ENCODE measurements at regions not wholly inside any gene's neighbourhood (a gene's known extent, or its start where the extent isn't known, plus 50 kb on each side); places are given as distances from the start of the nearest gene placed in this dataset.

GRCh38 chr1:212539737-212540430 lies 68.7 kb upstream of the ATF3 start:
- H3K27me3 ChIP-seq, result no peaks in the 10 kb centered on the region
- no peak overlapping the region for H3K27ac ChIP-seq
- in situ Hi-C loops (cut with MboI; ENCODE audit: low pct_ligation_motif_present in 1 of 4, low pct_unique_long_range_greater_than_20kb in 1 of 4, low sequenced_read_pairs in 3 of 4) (no loop called here), intact Hi-C loops (cut with DNase I; ENCODE audit: low total_unique reads) (no loop called here)
- peaks cover 5 to 10% of the 10 kb centered on the region in 2 donors for H3K9me3 ChIP-seq
- no peak overlapping the region for H3K4me3 ChIP-seq
- no peak for DNase-seq
- no peaks in the 10 kb centered on the region for H3K4me1 ChIP-seq
- 74 to 86% methylated on average over 3 to 6 of the region's 6 CpGs for WGBS, 2 donors (ENCODE audit: low coverage in 1 of 2)
- no peaks in the 10 kb centered on the region for H3K36me3 ChIP-seq
- TF ChIP-seq CTCF (IDR thresholded peaks at IDR 0.05) (no peak), POLR2A (IDR thresholded peaks at IDR 0.05) (no peak), EP300 (IDR thresholded peaks at IDR 0.05; ENCODE audit: low read depth) (no peak), POLR2AphosphoS5 (IDR thresholded peaks at IDR 0.05) (no peak)

- TF ChIP-seq POLR2A (IDR thresholded peaks at IDR 0.05) (no peak), CTCF (IDR thresholded peaks at IDR 0.05) (no peak), POLR2AphosphoS5 (IDR thresholded peaks at IDR 0.05) (no peak)
- WGBS, 2 donors (ENCODE audit: low coverage in 1 of 2), result 68 to 79% methylated on average over 5 of the region's 5 CpGs
- no peak for DNase-seq
- Histone ChIP-seq H3K27me3 (peaks cover 5% of the 10 kb centered on the region), H3K4me3 (no peak overlapping the region), H3K4me1 (no peaks in the 10 kb centered on the region), H3K36me3 (no peaks in the 10 kb centered on the region), H3K27ac (peak overlapping the region in 1 of 4 donors; percentile 24), H3K9me3 (peaks cover 0 to 3% of the 10 kb centered on the region in 2 donors)
- intact Hi-C loops (cut with DNase I; ENCODE audit: low total_unique reads) (no loop called here), in situ Hi-C loops (cut with MboI; ENCODE audit: low pct_ligation_motif_present in 1 of 4, low pct_unique_long_range_greater_than_20kb in 1 of 4, low sequenced_read_pairs in 3 of 4) (no loop called here)
Observed at GRCh38 chr1:212542761-212543187, 65.8 kb upstream of the ATF3 start.

GRCh38 chr1:212544110-212544509 lies 64.5 kb upstream of the ATF3 start:
- in situ Hi-C loops (cut with MboI; ENCODE audit: low pct_ligation_motif_present in 1 of 4, low pct_unique_long_range_greater_than_20kb in 1 of 4, low sequenced_read_pairs in 3 of 4), result no loop called here
- peaks cover 5% of the 10 kb centered on the region for H3K27me3 ChIP-seq
- no peak overlapping the region for H3K27ac ChIP-seq
- H3K9me3 ChIP-seq, result no peaks in the 10 kb centered on the region
- no peaks in the 10 kb centered on the region for H3K36me3 ChIP-seq
- H3K4me1 ChIP-seq, result no peaks in the 10 kb centered on the region
- 64 to 75% methylated on average over 1 of the region's 1 CpG for WGBS, 2 donors (ENCODE audit: low coverage in 1 of 2)
- no peak for DNase-seq
- H3K4me3 ChIP-seq, result no peak overlapping the region
- intact Hi-C loops (cut with DNase I; ENCODE audit: low total_unique reads), result no loop called here
- TF ChIP-seq POLR2AphosphoS5 (IDR thresholded peaks at IDR 0.05) (no peak), EP300 (IDR thresholded peaks at IDR 0.05; ENCODE audit: low read depth) (no peak), POLR2A (IDR thresholded peaks at IDR 0.05) (no peak), CTCF (IDR thresholded peaks at IDR 0.05) (no peak)

- no peak for TF ChIP-seq CTCF (IDR thresholded peaks at IDR 0.05)
- peak in 2 of 3 donors; percentile 36 to 42 for TF ChIP-seq POLR2AphosphoS5 (IDR thresholded peaks at IDR 0.05)
- TF ChIP-seq EP300 (IDR thresholded peaks at IDR 0.05; ENCODE audit: low read depth), result no peak
- no peak overlapping the region for H3K4me3 ChIP-seq
- in situ Hi-C loops (cut with MboI; ENCODE audit: low pct_ligation_motif_present in 1 of 4, low pct_unique_long_range_greater_than_20kb in 1 of 4, low sequenced_read_pairs in 3 of 4), result no loop called here
- intact Hi-C loops (cut with DNase I; ENCODE audit: low total_unique reads), result no loop called here
- peak overlapping the region; percentile 42 to 63 (median 50) for H3K27ac ChIP-seq
- no peak for DNase-seq
- H3K27me3 ChIP-seq, result peaks cover 5% of the 10 kb centered on the region
- peaks cover 0 to 7% (median 0%) of the 10 kb centered on the region in 4 donors for H3K4me1 ChIP-seq
- 80 to 81% methylated on average over 5 of the region's 5 CpGs for WGBS, 2 donors (ENCODE audit: low coverage in 1 of 2)
- no peaks in the 10 kb centered on the region for H3K9me3 ChIP-seq
- H3K36me3 ChIP-seq, result no peaks in the 10 kb centered on the region
Observed at GRCh38 chr1:212545941-212546635, 62.5 kb upstream of the ATF3 start.
